ENCODE measurements at regions not wholly inside any gene's neighbourhood (a gene's known extent, or its start where the extent isn't known, plus 50 kb on each side); places are given as distances from the start of the nearest gene placed in this dataset.

DNA sequence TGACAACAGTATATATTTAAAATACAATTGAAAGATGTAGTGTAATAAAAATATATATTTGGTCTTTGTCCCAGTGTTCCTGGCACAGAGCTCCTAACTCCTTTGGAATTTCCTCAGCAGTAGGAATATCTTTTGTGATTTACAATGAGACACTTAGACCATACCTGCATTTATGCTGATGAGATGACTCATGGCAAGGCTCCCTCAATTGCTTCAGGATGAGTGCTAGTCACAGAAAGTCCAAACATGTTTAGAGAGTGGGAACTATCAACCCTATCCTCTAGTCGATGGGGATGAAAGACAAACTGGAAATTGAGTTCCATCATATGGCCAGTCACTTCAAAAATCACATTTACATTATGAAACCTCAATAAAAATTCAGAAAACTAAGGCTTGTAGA, 588.3 kb upstream of the LMCD1 start:
- DNase-seq (ENCODE audit: low read depth, low spot score), result no peak

DNA sequence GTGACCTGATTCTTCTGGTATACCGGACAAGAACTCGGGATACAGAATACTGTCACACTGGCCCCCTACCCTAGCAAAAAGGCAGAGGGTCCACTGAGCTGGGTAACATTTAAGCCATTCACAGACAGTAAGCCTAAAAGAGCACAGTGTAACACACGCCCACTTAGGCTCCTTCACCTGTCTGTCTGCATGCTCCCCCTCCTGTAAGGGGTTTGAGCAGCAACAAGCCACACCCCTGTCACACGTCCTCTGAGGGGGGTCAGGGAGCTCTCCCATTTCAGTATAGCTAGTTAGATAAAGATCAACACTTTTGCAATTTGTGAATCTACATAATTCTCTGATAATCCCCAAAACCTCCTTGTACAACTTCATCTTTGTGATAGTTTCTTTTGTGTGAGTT, 586.3 kb upstream of the LMCD1 start:
- DNase-seq (ENCODE audit: low read depth, low spot score), result no peak

DNA sequence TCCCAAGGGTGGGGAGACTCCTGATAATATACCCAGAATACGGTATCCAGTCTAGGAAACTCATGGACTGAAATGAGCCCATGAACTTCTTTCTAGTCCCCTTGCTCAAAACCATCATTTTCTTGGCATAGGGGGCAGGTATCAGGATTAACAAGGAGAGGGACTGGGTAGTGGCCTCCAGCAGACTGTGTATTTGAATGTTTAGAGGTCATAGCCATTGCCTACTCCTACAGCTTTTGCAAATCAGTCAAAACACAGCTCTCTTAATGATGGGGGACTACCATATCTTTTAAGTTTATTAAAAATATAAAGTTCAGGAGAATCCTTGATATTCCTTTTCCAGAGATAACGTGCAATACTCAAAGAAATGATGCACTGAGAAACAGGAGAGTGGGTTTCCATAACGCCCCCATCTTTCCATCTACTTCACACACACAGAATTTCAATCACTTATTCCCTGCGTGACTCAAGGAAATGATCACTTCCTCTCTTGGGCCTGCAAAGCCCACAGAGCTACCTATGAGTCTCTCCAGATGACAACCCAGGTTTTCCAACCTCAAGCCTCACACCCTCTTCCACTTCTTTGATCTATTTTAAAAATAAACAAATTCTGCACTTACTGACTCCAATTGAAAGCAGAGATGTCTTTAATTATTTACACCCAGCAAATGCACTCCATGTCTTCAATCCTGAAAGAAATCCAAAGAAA, 584.0 kb upstream of the LMCD1 start:
- no peak for DNase-seq (ENCODE audit: low read depth, low spot score)

DNA sequence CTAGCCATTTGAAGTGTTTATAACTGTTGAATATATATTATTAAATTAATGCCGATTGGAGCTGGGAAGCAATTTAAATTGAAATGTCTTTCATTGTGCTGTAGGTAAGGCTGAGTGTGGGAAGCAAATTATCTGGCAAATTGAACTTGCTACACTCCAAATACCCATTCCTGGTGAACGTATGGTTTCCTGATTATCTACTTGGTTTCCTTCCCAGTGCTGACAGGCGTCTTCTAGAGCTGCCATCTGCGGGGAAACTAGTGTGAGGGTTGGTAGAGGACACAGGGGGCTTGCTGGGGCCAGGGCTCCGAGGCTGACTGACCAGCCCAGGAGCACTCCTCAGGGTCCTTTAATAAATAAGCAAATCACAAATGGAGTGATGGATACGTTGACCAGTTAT, 581.4 kb upstream of the LMCD1 start:
- DNase-seq (ENCODE audit: low read depth, low spot score), result no peak

DNA sequence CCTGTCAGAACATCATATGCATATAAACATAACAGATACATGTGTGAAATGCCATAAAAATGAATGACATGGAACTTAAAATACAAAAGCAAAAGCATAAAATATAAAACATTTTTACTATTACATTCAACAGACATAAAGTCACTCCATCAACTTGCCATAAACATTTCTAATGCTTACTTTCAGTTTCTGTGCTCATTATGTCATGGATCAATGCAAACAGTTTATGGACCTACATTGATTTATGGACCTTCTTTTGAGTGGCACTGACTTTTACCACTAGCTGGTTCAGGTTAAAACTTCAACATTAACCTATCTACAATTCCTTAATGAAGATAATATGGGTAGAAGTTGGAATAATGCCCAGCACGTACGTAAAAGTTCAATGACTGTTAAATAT, 577.4 kb upstream of the LMCD1 start:
- DNase-seq (ENCODE audit: low read depth, low spot score), result no peak

GRCh38 chr3:7927015-7927414, 574.6 kb upstream of the LMCD1 start:
- no peak for DNase-seq (ENCODE audit: low read depth, low spot score)

GRCh38 chr3:7927864-7928263, 573.8 kb upstream of the LMCD1 start:
- no peak for DNase-seq (ENCODE audit: low read depth, low spot score)

GRCh38 chr3:7929319-7929889, 572.2 kb upstream of the LMCD1 start:
- no peak for DNase-seq (ENCODE audit: low read depth, low spot score)

DNA sequence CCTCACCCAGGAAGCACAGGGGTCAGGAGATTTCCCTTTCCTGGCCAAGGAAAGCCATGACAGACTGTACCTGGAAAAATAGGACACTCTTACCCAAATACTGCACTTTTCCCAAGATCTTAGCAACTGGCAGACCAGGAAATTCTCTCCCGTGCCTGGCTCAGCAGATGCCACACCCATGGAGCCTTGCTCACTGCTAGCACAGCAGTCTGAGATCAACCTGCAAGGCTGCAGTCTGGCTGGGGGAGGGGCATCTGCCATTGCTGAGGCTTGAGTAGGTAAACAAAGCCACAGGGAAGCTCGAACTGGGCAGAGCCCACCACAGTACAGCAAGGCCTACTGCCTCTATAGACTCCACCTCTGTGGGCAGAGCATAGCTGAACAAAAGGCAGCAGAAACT, 567.3 kb upstream of the LMCD1 start:
- DNase-seq (ENCODE audit: low read depth, low spot score), result no peak

- no peak for DNase-seq (ENCODE audit: low read depth, low spot score)
Measured at GRCh38 chr3:7947930-7948329, 553.7 kb upstream of the LMCD1 start.

DNA sequence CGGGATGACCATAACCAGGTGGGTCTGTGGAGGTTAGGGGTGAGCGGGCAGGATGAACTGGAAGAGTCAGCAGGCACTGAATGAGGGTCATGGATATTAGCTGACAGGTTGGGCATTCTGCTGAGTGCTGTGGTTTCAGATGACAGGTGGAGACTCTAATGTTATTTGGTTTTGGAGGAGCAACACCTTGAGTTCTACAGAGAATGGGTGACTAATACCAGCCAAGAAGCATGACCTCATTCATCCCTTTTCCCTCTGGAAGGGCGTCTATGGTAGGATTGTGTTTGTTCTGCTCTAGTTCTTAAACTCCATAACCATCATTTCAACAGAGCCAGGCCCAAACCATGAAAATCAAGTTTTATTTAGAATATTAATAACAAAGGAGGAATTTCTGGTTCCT, 550.7 kb upstream of the LMCD1 start:
- no peak for DNase-seq (ENCODE audit: low read depth, low spot score)

- no peak for DNase-seq (ENCODE audit: low read depth, low spot score)
Measured at GRCh38 chr3:7953449-7954014, 548.1 kb upstream of the LMCD1 start.

- DNase-seq (ENCODE audit: low read depth, low spot score), result no peak
Measured at GRCh38 chr3:7957024-7957423, 544.6 kb upstream of the LMCD1 start.

DNA sequence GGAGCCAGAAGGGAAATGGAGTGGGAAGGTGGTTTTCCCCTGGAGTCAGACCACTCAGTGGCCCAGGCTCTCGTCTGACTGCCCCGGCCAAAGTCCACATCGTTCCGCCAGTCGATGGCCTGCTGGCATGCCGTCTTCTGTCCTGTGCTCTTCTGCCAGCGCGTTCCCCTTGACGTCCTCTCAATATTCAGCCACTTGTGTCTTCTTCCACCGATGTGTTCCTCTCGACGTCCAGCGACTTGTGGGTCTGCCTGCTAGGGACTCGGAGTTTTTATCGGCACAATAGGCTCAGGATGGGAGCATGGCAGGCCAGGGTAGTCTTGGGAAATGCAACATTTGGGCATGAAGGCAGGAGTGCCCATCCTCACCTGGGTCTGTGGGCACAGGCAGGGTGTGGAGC, 542.5 kb upstream of the LMCD1 start:
- no peak for DNase-seq (ENCODE audit: low read depth, low spot score)

DNA sequence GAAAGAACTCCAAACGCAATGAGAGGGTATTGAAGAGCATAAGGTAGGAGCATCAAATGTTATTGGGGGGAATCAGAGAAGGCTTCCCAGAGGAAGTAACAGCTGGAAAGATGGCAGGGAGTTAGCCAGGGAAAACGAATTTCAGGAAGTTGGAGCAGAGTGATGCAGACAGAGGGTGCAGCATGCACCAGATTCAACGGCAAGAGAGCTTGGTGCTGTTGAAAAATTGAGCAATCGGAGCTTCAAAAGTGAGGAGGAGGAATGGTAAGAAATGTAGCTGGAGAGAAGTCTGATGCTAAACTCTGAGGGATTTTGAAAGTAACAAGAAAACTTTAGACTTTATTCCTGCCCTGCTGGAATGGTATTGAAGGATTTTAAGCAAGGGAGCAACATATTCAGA, 541.0 kb upstream of the LMCD1 start:
- DNase-seq (ENCODE audit: low read depth, low spot score), result no peak

GRCh38 chr3:7962301-7962700, 539.3 kb upstream of the LMCD1 start:
- no peak for DNase-seq (ENCODE audit: low read depth, low spot score)

GRCh38 chr3:7964899-7965298, 536.7 kb upstream of the LMCD1 start:
- no peak for DNase-seq (ENCODE audit: low read depth, low spot score)

DNA sequence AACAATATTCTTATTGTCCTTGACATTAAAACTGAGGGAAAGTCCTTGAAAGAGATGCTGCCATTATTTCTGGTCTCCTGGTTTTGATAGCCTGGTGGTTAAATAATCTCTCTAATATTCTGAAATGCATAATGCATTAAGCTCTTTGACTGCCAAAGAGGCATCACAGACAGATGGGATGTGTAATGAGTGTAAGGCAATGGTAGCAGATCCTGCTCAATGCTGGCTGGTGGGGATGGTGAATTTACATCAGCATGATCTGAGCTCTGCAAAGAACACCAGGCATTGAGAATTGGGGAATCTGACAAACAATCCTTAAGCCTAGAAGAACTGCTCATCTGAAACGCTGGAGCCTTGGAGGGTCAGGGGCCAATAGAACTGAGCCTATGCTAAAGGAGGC, 528.6 kb upstream of the LMCD1 start:
- no peak for DNase-seq (ENCODE audit: low read depth, low spot score)

DNA sequence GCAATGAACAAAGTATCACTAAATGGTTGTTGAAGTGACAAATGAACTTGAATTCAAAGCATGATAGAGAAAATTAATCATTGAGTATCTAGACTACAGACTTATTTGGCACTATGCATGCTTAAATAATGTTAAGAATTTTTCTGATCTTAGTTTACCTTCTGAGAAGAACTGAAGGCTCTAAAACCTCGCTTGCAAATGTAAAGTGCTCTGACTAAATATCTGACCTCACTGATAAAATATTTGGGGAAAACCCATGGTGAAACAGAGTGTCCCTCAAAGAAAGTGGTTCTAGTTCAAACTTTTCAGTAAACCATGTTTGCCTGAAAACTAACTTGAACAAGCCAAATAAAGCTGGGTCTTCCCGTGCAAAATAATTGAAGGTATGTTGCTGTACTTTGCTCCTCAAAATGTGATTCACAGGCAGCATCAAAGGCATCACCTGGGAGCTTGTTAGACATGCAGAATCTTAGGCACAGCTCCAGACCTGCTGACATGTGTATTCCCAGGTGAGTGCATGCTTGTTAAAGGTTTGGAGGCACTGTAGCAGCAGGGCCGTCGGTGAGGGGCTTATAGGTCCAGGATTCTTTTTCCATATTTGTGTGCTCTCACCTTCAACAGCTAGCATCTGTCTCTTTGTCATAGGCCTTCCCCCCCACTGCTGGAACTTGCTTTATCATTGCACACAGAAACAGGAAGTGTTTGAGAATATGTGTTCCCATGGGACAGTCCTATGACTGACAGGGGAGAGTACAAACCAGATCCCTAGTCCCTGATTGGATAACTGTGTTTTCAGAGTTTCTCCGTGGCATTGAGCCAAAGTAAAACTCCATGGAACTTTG, 524.2 kb upstream of the LMCD1 start:
- no peak for DNase-seq (ENCODE audit: low read depth, low spot score)

DNA sequence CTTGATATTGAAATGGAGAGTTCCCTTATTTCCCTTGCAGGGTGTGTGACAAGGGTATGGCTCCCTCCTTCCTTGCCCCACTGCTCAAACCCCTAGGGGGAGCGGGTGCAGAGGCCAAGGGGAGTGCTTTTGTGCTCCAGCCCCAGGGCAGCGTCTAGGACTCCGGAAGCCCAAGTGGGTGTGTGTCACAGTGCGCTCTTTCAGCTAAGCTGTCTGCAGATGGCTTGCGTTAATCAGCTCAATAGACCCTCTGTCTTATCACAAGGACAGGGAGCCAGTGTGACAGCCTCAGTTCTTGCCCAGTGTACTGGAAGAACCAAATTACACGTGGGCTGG, 523.6 kb upstream of the LMCD1 start:
- DNase-seq (ENCODE audit: low read depth, low spot score), result no peak

DNA sequence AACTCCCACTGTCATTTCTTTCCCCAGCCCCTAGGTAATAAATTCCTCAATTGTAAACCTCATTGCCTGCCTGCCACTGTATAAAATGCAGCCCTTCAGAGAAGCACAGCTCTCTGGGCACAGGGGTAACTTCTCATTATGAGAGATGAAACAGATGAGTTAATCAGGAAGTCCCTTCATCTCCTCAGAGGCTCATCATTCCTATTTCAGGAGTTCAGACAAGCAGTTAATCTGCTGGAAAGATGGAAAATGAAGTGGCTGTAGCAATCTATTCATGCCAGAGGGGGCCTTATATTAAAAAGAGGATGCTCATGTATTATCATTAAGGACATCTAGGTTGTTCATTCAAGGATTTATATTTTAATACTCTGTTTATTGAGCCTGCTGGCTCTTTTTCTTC, 519.5 kb upstream of the LMCD1 start:
- DNase-seq (ENCODE audit: low read depth, low spot score), result no peak

DNA sequence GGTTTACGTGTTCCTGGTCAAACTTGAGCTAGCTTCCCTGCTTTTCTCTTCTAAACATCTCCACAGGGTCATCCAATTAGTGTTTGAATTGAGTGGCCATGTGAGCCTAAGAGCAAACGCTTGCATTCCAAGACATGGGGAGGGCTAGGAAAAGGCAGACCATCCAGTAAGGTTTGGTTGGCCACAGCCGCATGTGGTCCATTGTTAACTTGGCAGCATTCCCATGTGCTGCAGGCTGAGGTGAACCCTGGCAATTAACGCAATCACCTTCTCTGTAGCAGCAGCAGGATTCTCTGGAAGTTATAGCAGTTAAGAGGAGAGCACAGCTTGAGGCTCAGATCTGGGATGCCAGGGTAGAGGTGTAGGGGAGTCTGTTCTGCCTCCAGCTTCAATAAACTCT, 502.2 kb upstream of the LMCD1 start:
- no peak for DNase-seq (ENCODE audit: low read depth, low spot score)

DNA sequence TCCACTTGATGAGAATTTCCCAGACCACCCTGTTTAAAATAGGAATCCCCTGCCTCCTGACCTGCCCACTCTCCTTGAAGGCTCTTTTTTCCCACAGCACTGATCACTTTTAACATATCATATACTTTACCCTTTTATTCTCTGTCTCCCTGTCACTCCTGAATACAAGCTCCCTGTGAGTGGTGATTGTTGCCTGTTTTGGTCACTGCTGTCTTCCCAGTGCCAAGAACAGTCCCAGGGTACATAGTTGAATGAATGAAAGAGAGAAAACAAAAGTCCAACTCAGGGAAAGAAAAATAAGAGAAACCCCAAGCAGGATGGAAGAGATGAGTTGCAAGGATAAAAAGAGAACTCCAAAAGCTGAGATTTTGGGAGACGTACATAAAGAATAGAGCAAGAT, 500.3 kb upstream of the LMCD1 start:
- no peak for DNase-seq (ENCODE audit: low read depth, low spot score)

Data from activated CD4-positive, CD25-positive, alpha-beta regulatory T cell treated with anti-CD3 and anti-CD28 coated beads, Interleukin-2, amount 50 U/mL, for 16 hours (primary cell).